ENCODE measurements at regions not wholly inside any gene's neighbourhood (a gene's known extent, or its start where the extent isn't known, plus 50 kb on each side); places are given as distances from the start of the nearest gene placed in this dataset.
A peak's percentile ranks its signal among the peaks of the same experiment; 100 is the strongest.

DNA sequence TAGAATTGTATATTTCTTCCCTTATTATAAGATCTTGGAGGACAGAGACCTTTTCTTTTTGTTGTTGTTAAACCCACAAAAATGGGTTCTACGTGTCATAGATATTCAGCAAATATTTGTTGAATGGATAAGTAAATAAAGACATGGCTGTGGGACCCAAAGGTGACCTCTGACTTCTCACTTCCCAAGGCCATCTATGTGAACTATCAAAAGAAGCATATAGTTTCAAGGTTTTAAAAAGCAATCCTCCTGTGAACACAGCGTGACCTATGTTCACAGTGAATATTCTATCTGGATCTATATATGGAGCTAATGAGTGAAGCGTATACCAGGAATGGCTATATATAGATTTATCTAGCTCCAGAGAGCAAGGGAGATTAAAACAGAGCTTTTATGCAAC is 312.8 kb upstream of the C11orf87 start:
- DNase-seq, result no peak

DNA sequence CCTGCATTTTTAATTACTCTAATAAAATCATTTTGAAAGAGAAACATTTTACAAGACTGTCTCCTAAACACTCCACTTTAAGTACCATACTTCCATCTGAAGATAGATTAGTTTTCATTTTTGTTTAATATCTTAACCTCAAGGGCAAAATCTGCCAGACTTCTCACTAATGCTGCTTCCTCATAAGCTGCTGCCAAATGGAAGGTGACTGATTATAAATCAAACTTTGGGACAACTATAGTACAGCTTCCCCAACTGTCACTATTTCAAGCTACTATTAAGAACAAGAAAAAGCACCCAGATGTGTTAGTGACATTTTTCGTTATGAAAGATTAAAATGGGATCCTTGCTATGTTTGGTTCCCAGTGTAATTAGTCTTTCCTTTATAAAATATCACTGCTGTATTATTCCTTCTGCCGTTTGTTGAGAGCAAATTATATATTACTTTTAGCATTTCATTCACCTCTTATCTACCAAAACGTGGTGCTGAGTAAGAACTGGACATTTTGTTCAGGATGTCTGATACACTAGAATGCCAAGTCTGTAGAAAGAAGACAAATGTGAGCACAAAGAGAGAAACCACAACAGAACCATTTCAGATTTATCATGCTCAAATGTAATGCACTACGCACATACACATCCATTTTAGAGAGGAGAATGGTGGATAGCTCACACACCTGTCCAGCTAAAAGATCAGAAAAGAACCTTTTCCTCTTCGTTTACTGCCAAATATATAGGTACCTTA is 312.2 kb upstream of the C11orf87 start:
- no peak for DNase-seq

DNA sequence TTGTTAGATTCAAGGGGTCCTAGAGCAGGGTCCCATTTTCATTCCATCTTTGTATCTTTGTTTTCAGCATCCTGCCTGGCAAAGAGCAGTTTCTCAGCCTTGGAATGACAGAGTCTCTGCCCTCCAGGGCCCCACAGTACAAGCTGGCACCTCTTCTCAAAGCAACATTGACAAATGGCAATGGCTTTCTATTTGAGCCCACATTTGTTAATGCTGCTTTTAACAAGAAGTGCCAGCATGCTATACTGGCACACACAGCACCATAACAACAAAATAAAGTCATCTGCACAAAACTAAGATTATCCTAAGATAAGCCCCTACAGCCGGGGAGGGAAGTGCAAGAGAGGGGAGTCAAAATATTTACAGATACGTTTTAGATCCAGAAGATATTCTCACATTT is 309.7 kb upstream of the C11orf87 start:
- DNase-seq, result no peak

DNA sequence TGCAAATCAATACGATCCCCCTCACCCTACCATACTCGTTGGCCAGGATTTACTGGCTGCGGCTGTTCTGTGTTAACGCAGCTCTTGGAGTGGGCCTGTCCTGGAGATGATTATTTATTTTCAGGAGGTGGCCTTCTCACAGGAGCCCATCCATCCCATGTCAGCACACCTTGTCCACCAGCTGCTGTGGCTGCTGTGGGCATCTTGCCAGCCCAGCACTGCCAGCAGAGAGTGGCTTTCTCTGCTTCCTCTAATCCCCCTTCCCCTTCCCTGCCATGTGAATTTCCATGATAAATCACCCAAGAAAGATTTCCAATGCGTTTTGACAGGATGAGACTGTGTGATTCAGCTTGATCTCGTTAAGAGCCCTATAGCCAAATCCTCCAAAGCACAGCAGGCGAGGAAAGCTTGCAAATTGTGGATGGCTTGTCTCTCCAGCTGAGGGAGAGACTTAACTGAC is 309.1 kb upstream of the C11orf87 start:
- peak; percentile 78 for DNase-seq

- DNase-seq, result no peak
Observed at GRCh38 chr11:109120341-109120740, 301.6 kb upstream of the C11orf87 start.

- DNase-seq, result no peak
Observed at GRCh38 chr11:109121173-109121932, 300.6 kb upstream of the C11orf87 start.

DNA sequence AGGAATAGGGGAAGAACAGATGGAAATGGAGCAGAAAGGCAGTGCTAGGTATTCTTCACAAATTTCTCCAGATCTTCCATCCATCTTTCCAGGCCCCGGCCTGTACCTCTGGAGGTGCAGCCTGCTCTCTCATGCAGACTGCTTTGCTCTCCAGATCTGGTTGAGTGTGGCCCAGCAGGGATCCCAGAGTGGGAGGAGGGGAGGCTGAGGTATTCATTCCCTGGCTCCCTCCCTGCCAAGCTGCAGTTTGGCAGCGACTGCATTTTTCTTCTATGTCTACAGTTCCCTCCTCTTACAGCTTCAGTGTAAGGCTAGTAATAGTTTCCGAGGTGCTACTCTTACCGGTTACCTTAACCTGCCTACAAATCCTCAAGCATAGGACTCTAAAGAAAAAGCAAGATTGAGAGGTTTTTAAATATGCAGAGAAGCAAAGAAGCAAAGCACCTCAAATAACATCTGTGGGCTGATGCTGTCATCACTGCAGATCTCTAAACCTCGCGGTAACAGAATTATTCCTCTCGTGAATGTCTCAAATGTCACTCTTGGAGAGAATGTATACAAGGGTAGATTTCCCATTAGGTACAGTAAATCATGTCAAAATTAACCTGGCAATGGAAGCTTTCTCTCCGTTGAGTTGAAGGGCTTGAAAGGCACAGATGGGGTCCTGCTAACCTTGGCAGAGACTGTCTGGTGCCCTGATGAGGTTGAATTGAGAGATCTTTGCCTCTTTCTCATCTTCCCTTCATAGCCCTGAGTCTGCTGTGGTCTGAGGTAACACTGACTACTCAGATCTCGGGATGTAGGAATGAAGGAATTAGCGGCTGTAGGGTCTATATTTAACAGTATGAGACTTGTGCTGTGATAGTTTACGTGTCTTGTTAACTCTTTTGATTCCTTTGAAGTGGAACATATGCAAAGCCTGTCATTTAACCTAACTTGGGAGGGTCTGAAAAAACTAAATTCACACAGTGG is 297.9 kb upstream of the C11orf87 start:
- peak; percentile 18 for DNase-seq

- DNase-seq, result no peak
Observed at GRCh38 chr11:109130910-109131309, 291.1 kb upstream of the C11orf87 start.

DNA sequence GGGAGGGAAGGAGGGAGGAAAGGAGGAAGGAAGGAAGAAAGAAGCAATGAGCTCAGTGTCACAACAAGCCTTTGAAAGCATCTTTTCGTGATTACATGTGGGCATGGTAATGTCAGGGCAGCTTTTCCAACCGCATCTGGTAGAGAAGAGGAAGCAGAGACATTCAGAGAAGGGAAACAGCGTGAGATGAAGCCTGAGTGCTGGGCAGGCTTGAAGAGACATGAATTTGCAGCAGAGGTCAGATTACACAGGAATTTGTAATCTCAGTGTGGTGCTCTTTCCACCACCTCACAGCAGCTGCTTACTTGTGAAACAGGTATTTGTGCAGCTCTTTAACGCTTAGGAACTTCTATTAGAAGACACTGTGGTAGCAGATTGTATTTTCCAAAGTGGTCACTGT is 289.5 kb upstream of the C11orf87 start:
- DNase-seq, result no peak

- DNase-seq, result no peak
Observed at GRCh38 chr11:109133159-109133558, 288.8 kb upstream of the C11orf87 start.

GRCh38 chr11:109135627-109136026 is 286.4 kb upstream of the C11orf87 start:
- DNase-seq, result no peak

DNA sequence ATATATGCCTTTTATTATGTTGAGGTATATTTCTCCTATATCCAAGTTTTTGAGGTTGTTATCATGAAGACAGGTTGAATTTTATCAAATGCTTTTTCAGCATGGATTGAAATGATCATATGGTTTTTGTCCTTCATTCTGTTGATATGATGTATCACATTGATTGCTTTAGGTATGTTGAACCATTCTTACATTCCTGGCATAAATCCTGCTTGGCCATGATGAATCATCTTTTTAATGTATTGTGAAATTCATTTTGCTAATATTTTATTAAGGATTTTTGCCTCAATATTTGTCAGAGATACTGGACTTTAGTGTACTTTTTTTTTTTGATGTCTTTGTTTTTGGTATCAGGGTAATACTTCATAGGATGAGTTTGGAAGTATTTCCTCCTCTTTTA is 283.8 kb upstream of the C11orf87 start:
- no peak for DNase-seq

DNA sequence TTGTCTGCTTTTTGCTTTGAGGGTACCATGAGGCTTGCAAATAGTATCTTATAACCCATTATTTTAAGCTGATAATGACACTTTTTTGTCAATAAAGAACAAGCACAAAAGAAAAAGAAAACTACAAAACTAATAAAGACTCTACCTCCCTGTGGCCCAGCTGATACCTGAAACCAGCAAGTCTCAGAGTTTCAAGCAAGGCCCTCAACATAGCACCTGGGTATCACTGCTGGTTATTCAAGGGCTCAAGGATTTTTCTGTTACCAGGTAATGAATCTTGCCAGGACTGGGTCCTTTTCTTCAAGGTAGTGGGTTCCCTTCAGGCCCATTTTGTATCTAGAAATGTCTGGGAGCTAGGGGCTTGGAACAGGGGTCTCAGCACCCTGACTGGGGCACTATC is 281.6 kb upstream of the C11orf87 start:
- no peak for DNase-seq

DNA sequence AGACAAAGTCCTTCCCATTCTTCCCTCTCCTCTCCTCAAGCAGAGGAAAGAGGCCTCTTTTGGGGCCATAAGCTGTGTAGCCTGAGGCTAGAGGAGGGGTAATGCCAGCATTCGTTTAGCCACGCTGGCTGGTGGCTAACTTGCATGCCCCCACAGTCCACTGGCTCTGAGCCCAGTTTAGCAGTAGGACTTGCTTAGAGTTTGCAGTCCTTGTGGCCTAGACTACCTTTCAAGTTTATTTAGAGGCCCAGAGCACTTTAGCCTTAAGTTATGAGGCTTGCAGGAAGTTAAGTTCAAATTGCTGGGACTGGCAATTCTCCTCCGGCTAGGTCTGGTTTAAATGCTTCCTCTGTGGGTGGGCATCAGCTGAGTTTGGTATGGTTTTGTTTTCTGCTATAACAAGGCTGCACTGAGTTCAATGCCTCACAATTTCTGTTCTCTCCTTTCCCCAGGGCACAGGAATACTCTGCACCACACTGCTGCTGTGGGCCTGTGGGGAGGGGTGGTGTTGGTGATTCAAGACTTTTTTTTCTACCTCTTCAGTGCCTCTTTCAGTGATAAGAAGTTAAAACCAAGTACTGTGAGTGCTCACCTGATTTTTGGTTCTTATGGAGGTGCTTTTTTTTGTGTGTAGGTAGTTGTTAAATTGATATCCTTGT is 281.0 kb upstream of the C11orf87 start:
- DNase-seq, result no peak

DNA sequence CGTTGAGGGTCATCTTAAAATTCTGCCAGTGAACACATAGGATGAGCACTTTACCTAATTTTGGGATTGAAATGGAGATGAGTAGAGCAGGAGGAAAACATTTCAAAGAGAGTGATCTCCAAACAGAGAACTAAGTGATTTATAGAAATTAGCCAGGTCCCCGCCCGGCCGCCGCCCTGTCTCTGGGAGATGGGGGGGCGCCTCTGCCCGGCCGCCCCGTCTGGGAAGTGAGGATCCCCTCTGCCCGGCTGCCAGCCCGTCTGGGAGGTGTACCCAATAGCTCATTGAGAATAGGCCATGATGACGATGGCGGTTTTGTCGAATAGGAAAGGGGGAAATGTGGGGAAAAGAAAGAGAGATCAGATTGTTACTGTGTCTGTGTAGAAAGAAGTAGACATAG is 276.7 kb upstream of the C11orf87 start:
- no peak for DNase-seq

- no peak for DNase-seq
Observed at GRCh38 chr11:109147726-109148125, 274.3 kb upstream of the C11orf87 start.

DNA sequence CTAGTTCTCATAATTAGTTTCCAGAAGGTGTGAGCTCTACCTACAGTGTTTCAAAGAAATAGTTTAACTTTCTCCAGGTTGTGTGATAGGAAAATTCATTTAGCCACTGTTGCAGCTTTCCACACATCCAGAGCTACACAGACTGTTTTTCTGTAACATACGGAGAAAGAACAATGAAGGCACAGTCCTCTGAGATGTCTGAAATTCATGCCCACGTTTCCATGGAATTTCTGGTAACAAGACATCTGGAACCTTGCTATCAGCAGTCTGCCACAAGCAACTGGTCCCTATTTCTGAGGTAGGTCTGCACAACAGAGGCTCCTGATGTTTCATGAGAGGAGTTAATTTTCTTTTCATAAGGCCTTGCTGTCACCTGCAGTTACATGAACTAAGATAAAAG is 273.3 kb upstream of the C11orf87 start:
- DNase-seq, result no peak

GRCh38 chr11:109150581-109150980 is 271.4 kb upstream of the C11orf87 start:
- no peak for DNase-seq

GRCh38 chr11:109153836-109154235 is 268.2 kb upstream of the C11orf87 start:
- DNase-seq, result peak; percentile 22

DNA sequence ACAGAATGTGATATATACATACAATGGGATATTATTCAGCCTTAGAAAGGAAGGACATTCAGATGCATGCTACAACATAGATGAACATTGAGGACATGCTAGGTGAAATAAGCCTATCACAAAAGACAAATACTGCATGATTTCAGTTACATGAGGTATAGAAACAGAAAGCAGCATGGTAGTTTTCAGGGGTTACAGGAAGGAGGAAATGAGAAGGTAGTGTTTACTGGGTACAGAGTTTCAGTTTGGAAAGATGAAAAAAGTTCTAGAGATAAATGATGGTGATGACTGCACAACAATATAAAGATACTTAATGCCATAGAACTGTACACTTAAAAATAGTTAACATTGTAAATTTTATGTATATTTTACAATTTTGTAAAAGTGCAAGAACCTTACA is 266.7 kb upstream of the C11orf87 start:
- DNase-seq, result no peak

DNA sequence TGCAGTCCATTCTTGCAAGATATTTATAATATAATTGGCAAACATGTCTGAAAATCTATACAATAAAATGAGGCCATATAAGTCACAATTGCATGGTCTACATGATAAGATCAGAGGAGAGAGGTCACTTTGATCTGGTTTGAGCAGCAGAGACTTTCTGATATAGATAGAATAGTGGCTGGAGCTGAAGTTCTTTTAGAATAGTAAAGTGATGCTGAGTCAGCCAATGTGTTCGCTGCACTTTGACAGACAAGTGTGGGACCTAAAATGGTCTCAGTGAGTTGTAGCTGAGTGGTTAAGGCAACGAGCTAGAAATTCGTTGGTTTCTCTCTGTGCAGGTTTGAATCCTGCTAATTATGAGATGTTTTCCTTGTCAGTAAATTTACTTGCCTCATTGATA is 257.0 kb upstream of the C11orf87 start:
- no peak for DNase-seq

DNA sequence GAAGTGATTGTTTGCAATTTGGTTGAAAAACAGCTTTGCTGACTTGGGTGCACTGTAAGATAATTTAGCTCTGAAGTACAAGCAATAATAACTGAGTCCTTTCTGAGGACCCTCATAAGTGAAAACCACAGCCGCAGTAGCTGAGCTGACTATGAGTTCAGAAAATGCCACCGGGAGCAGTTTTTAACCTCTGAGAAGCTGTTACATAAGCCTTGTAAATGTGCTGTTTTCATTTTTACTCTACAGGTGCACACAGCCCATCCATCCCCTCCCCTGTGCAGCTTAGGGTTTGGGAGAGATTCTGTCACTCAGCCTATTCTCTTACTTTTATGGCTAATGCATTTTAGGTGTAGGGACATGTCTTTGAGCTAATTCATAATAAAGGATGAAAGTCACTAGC is 255.5 kb upstream of the C11orf87 start:
- no peak for DNase-seq

GRCh38 chr11:109173504-109173903 is 248.5 kb upstream of the C11orf87 start:
- DNase-seq, result no peak

Data from NCI-H1092 (cell line).